IMR-90 (cell line): ENCODE measurements at regions not wholly inside any gene's neighbourhood (a gene's known extent, or its start where the extent isn't known, plus 50 kb on each side); places are given as distances from the start of the nearest gene placed in this dataset.

Source experiments
- BHLHE40 ChIP-seq: fragments of 150-350 bp; IDR thresholded peaks from 2 replicates; pipeline ENCODE4 v1.6.1; 2016; ENCODE audit warnings: mild to moderate bottlenecking, low read depth, low read length
- CEBPB ChIP-seq: IDR thresholded peaks from 2 replicates; pipeline ENCODE4 v1.6.1; 2012; ENCODE audit warnings: low read depth, low read length, improper control_type of control experiment
- CTCF ChIP-seq: conservative IDR thresholded peaks from 2 replicates; pipeline ENCODE4 v1.5.1; 2012; ENCODE audit warnings: mild to moderate bottlenecking, low read depth, low read length, improper control_type of control experiment
- POLR2A ChIP-seq: IDR thresholded peaks from 2 replicates; pipeline ENCODE4 v1.6.1; 2012; ENCODE audit warnings: mild to moderate bottlenecking, low read depth, low read length
- RAD21 ChIP-seq: IDR thresholded peaks from 2 replicates; pipeline ENCODE4 v1.6.1; 2012; ENCODE audit warnings: low read length, improper control_type of control experiment
- SMC3 ChIP-seq: fragments of 150-350 bp; IDR thresholded peaks from 2 replicates; pipeline ENCODE4 v1.6.1; 2016; ENCODE audit warnings: low read depth, mild to moderate bottlenecking, antibody characterized with exemption, low read length, moderate library complexity
- USF2 ChIP-seq: fragments of 150-350 bp; IDR thresholded peaks from 2 replicates; pipeline ENCODE4 v1.6.1; 2017; ENCODE audit warnings: mild to moderate bottlenecking, antibody characterized with exemption, low read length, low read depth

- TF ChIP-seq CTCF (no peak), SMC3 (no peak), CEBPB (no peak), BHLHE40 (no peak), POLR2A (no peak), USF2 (no peak), RAD21 (no peak)
Measured at GRCh38 chr12:25639406-25639805, 86.3 kb upstream of the LMNTD1 start.
